ENCODE measurements at regions not wholly inside any gene's neighbourhood (a gene's known extent, or its start where the extent isn't known, plus 50 kb on each side); places are given as distances from the start of the nearest gene placed in this dataset.

GRCh38 chr1:113279776-113280391, 110.4 kb upstream of the MAGI3 start:
- no peak overlapping the region for H3K27ac ChIP-seq (ENCODE audit: low read length)
- H3K4me2 ChIP-seq (ENCODE audit: low read depth, low read length), result no peak overlapping the region
- no peaks in the 10 kb centered on the region for H3K79me2 ChIP-seq (ENCODE audit: low read length)
- H2AFZ ChIP-seq (ENCODE audit: low read length), result no peak overlapping the region
- no peaks in the 10 kb centered on the region for H3K27me3 ChIP-seq (replicated peaks; ENCODE audit: insufficient read depth, low read length)
- H3K9me2 ChIP-seq (replicated peaks; ENCODE audit: insufficient read depth, low read length), result no peaks in the 10 kb centered on the region
- H3K36me3 ChIP-seq (replicated peaks; ENCODE audit: insufficient read depth, low read length), result no peaks in the 10 kb centered on the region
- no peaks in the 10 kb centered on the region for H4K20me1 ChIP-seq (ENCODE audit: insufficient read depth, low read length)
- H3K4me1 ChIP-seq (ENCODE audit: low read length), result no peaks in the 10 kb centered on the region
- no peak for DNase-seq
- no peak for TF ChIP-seq EZH2 (optimal IDR thresholded peaks at IDR 0.05; ENCODE audit: low read depth, low read length)
- no peaks in the 10 kb centered on the region for H3K9me3 ChIP-seq (replicated peaks; ENCODE audit: insufficient read depth, low read length)
- no peak overlapping the region for H3K4me3 ChIP-seq (ENCODE audit: low read length)
- no peaks in the 10 kb centered on the region for H3F3A ChIP-seq (ENCODE audit: insufficient read depth, low read length)
- H3K9ac ChIP-seq (ENCODE audit: low read length), result no peak overlapping the region

GRCh38 chr1:113280581-113280980, 109.7 kb upstream of the MAGI3 start:
- Histone ChIP-seq H3K27ac (ENCODE audit: low read length) (no peak overlapping the region), H3K4me2 (ENCODE audit: low read depth, low read length) (no peak overlapping the region), H2AFZ (ENCODE audit: low read length) (no peak overlapping the region), H3K36me3 (replicated peaks; ENCODE audit: insufficient read depth, low read length) (no peaks in the 10 kb centered on the region), H3K79me2 (ENCODE audit: low read length) (no peaks in the 10 kb centered on the region), H3K27me3 (replicated peaks; ENCODE audit: insufficient read depth, low read length) (no peaks in the 10 kb centered on the region), H3K9me3 (replicated peaks; ENCODE audit: insufficient read depth, low read length) (no peaks in the 10 kb centered on the region), H3K4me1 (ENCODE audit: low read length) (no peaks in the 10 kb centered on the region), H4K20me1 (ENCODE audit: insufficient read depth, low read length) (no peaks in the 10 kb centered on the region), H3F3A (ENCODE audit: insufficient read depth, low read length) (no peaks in the 10 kb centered on the region), H3K9me2 (replicated peaks; ENCODE audit: insufficient read depth, low read length) (no peaks in the 10 kb centered on the region), H3K4me3 (ENCODE audit: low read length) (no peak overlapping the region), H3K9ac (ENCODE audit: low read length) (no peak overlapping the region)
- no peak for DNase-seq
- no peak for TF ChIP-seq CTCF (IDR thresholded peaks at IDR 0.05; ENCODE audit: low read length)
- TF ChIP-seq EZH2phosphoT487 (IDR thresholded peaks at IDR 0.05; ENCODE audit: low read length), result no peak
- TF ChIP-seq EZH2 (optimal IDR thresholded peaks at IDR 0.05; ENCODE audit: low read depth, low read length), result no peak

GRCh38 chr1:113281550-113281949, 108.8 kb upstream of the MAGI3 start:
- H4K20me1 ChIP-seq (ENCODE audit: insufficient read depth, low read length), result no peaks in the 10 kb centered on the region
- TF ChIP-seq EZH2phosphoT487 (IDR thresholded peaks at IDR 0.05; ENCODE audit: low read length), result no peak
- no peak for TF ChIP-seq CTCF (IDR thresholded peaks at IDR 0.05; ENCODE audit: low read length)
- TF ChIP-seq EZH2 (optimal IDR thresholded peaks at IDR 0.05; ENCODE audit: low read depth, low read length), result no peak
- no peaks in the 10 kb centered on the region for H3K27me3 ChIP-seq (replicated peaks; ENCODE audit: insufficient read depth, low read length)
- H3F3A ChIP-seq (ENCODE audit: insufficient read depth, low read length), result no peaks in the 10 kb centered on the region
- H3K9me3 ChIP-seq (replicated peaks; ENCODE audit: insufficient read depth, low read length), result no peaks in the 10 kb centered on the region
- no peaks in the 10 kb centered on the region for H3K4me1 ChIP-seq (ENCODE audit: low read length)
- no peak for DNase-seq
- no peak overlapping the region for H3K4me2 ChIP-seq (ENCODE audit: low read depth, low read length)
- H2AFZ ChIP-seq (ENCODE audit: low read length), result no peak overlapping the region
- no peak overlapping the region for H3K27ac ChIP-seq (ENCODE audit: low read length)
- no peaks in the 10 kb centered on the region for H3K79me2 ChIP-seq (ENCODE audit: low read length)
- H3K9me2 ChIP-seq (replicated peaks; ENCODE audit: insufficient read depth, low read length), result no peaks in the 10 kb centered on the region
- no peak overlapping the region for H3K4me3 ChIP-seq (ENCODE audit: low read length)
- H3K9ac ChIP-seq (ENCODE audit: low read length), result no peak overlapping the region
- H3K36me3 ChIP-seq (replicated peaks; ENCODE audit: insufficient read depth, low read length), result no peaks in the 10 kb centered on the region
